Kidney (tissue), 13 donors: ENCODE measurements at regions not wholly inside any gene's neighbourhood (a gene's known extent, or its start where the extent isn't known, plus 50 kb on each side); places are given as distances from the start of the nearest gene placed in this dataset.

Source experiments
- DNase-seq, 5 donors: peaks; one replicate each; pipeline ENCODE4 v3.0.0-alpha.2; 2013 to 2020
- FAIRE-seq: peaks from 2 replicates; lab custom pipeline; 2012; peaks lifted over from hg19 to GRCh38; lab: Jason Lieb, UNC
- H3K27ac ChIP-seq, 2 donors: one replicate each; pipeline ENCODE4 v1.7.0; 2013; ENCODE audit warnings: low read depth in 2 of 2, low read length in 2 of 2, inconsistent platforms in 1 of 2
- H3K27me3 ChIP-seq: one replicate; pipeline ENCODE4 v1.7.1; 2013; ENCODE audit warnings: low read length, inconsistent platforms; ENCODE audit not compliant: control insufficient read depth, insufficient read depth
- H3K36me3 ChIP-seq, 3 donors: one replicate each; pipeline versions ENCODE4 v1.7.0 to v1.7.1; 2013; ENCODE audit warnings: low read length in 3 of 3, control low read depth in 1 of 3, inconsistent platforms in 1 of 3; ENCODE audit not compliant: insufficient read depth in 3 of 3, control insufficient read depth in 2 of 3
- H3K4me1 ChIP-seq, 3 donors: one replicate each; pipeline versions ENCODE4 v1.7.0 to v1.7.1; 2013; ENCODE audit warnings: low read length in 3 of 3, inconsistent platforms in 1 of 3, low read depth in 1 of 3; ENCODE audit not compliant: control insufficient read depth in 2 of 3, insufficient read depth in 2 of 3
- H3K4me3 ChIP-seq, 3 donors: one replicate each; pipeline versions ENCODE4 v1.7.0 to v1.8.1; 2013; ENCODE audit warnings: low read length in 3 of 3, control low read depth in 1 of 3, inconsistent platforms in 1 of 3
- H3K9ac ChIP-seq, 3 donors: one replicate each; pipeline versions ENCODE4 v1.7.0 to v1.7.1; 2013; ENCODE audit warnings: low read length in 3 of 3, control low read depth in 1 of 3, inconsistent platforms in 1 of 3
- H3K9me3 ChIP-seq, 3 donors: one replicate each; pipeline versions ENCODE4 v1.7.0 to v1.7.1; 2013; ENCODE audit warnings: low read length in 3 of 3, control low read depth in 1 of 3, inconsistent platforms in 1 of 3; ENCODE audit not compliant: control insufficient read depth in 2 of 3, insufficient read depth in 1 of 3
- intact Hi-C: fragments of 100-400 bp; cut with DNase I; formaldehyde crosslinking; loops from one replicate; pipeline ENCODE4 v1.11.1; 2022
- TF ChIP-seq, protein P1 (sequence below): IDR thresholded peaks from 3 replicates; pipeline ENCODE4 v1.5.1; 2012; ENCODE audit warnings: mild to moderate bottlenecking, moderate library complexity, borderline replicate concordance; ENCODE audit not compliant: insufficient read depth; ENCODE audit errors: extremely low read depth
- donor health status: control.
- donor health status: control.
- donor health status: control.
- donor health status: control.
- donor health status: control.
- donor health status: DM: yes; HTN: yes; CAD: no.
- donor health status: Normal renal cell carcinoma (clear cell type).

DNA sequence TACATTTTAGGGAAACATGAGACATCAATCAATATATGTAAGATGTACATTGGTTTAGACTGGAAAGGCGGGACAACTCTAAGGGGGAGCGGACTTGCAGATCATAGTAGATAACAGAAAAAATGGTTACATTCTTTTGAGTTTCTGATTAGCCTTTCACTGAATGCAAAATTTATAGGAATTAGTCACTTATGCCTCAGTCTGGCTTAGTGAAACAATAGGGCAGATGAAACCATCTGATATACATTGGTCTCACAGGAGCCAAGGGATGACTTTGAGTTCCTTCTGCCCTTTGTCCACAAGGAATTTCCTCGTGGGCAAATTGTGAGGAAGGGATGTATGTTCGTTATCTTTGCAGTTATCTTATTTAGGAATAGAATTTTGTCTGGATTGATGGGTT lies 128.2 kb downstream of the ARSF start:
- Histone ChIP-seq H3K4me1 (no peaks in the 10 kb centered on the region), H3K9me3 (no peaks in the 10 kb centered on the region), H3K4me3 (no peak overlapping the region), H3K9ac (no peak overlapping the region), H3K36me3 (no peaks in the 10 kb centered on the region), H3K27me3 (no peaks in the 10 kb centered on the region), H3K27ac (no peak overlapping the region)
- DNase-seq (no peak), FAIRE-seq (no peak)
- intact Hi-C loops, result no loop called here
- TF ChIP-seq, protein P1, sequence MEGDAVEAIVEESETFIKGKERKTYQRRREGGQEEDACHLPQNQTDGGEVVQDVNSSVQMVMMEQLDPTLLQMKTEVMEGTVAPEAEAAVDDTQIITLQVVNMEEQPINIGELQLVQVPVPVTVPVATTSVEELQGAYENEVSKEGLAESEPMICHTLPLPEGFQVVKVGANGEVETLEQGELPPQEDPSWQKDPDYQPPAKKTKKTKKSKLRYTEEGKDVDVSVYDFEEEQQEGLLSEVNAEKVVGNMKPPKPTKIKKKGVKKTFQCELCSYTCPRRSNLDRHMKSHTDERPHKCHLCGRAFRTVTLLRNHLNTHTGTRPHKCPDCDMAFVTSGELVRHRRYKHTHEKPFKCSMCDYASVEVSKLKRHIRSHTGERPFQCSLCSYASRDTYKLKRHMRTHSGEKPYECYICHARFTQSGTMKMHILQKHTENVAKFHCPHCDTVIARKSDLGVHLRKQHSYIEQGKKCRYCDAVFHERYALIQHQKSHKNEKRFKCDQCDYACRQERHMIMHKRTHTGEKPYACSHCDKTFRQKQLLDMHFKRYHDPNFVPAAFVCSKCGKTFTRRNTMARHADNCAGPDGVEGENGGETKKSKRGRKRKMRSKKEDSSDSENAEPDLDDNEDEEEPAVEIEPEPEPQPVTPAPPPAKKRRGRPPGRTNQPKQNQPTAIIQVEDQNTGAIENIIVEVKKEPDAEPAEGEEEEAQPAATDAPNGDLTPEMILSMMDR, result no peak

DNA sequence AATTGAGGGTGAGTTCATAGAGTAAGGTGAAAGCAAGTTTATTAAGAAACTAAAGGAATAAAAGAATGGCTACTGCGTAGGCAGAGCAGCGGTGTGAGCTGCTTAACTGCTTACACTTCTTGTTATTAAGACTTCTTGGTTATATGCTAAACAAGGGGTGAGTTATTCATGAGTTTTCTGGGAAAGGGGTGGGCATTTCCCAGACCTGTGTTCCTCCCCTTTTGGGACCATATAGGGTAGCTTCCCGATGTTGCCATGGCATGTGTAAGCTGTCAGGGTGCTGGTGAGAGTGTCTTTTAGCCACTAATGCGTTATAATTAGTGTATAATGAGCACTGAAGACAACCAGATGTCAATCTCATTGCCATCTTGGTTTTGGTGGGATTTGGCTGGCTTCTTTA lies 126.5 kb downstream of the ARSF start:
- no peaks in the 10 kb centered on the region for H3K36me3 ChIP-seq
- H3K4me1 ChIP-seq, result no peaks in the 10 kb centered on the region
- no peak for FAIRE-seq
- no peak overlapping the region for H3K27ac ChIP-seq
- H3K27me3 ChIP-seq, result no peaks in the 10 kb centered on the region
- no peaks in the 10 kb centered on the region for H3K9me3 ChIP-seq
- no peak overlapping the region for H3K9ac ChIP-seq
- intact Hi-C loops, result no loop called here
- DNase-seq, result no peak
- no peak overlapping the region for H3K4me3 ChIP-seq
- TF ChIP-seq, protein P1, result no peak

DNA sequence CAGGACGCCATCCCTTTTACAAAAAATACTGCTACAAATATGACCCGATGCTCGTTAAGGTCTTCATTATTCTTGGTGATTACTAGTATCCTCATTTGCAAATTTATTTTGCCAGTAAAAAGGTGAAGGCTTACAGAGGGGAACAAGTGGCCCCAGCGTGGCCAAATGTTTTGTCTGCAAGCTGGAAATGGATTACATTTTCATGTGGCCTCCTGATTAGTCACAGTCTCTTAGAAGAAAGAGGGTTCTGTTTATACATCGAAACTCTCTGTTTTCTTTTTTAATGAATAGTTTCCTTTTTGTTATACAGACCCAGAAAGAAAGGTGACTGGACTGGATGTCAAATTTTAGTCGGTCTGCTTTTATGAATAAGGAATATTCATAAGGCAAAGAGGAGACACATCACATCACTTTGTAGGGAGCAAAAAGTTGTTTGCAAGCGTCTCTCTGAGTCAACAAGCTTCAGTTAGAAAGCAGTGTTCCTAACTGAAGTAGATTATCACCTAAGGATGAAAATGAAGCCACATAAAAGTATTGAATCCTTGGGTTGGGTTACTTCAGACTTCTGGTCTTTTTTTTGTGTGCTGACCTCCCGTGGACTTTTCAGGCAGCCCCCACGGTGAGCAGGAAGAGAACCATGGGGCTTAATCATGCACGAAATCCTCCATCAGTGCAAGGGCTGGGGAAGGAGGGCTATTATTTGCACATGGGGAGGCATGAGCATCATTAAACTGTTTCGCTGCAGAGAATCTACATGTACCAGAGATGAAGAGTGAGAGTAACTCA lies 125.6 kb downstream of the ARSF start:
- Histone ChIP-seq H3K4me3 (no peak overlapping the region), H3K36me3 (no peaks in the 10 kb centered on the region), H3K9ac (no peak overlapping the region), H3K4me1 (no peaks in the 10 kb centered on the region), H3K27me3 (no peaks in the 10 kb centered on the region), H3K27ac (no peak overlapping the region), H3K9me3 (no peaks in the 10 kb centered on the region)
- intact Hi-C loops, result no loop called here
- FAIRE-seq (no peak), DNase-seq (peak in 1 of 5 donors; percentile 17)
- TF ChIP-seq, protein P1, result no peak

DNA sequence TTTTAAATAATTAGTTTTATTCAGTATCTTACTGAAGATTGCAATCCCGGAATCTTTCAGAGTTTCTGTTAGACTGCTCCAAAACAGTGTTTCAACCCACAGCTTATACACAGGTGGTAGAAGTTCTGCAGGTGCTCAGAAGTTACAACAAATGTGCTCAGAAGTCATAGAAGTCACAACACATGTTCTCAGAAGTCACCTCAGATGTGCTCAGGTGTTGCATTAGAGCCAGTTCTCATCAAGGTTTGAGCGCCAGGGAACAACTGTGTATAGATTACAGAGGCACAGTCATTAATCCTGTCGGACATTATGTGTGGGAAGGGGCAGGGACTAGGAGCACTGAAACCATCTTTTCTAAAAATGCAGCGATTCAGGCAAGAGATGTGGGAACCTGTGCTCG lies 124.5 kb downstream of the ARSF start:
- TF ChIP-seq, protein P1, result no peak
- no peak for FAIRE-seq
- Histone ChIP-seq H3K9ac (no peak overlapping the region), H3K27ac (no peak overlapping the region), H3K9me3 (no peaks in the 10 kb centered on the region), H3K27me3 (no peaks in the 10 kb centered on the region), H3K4me3 (no peak overlapping the region), H3K4me1 (no peaks in the 10 kb centered on the region), H3K36me3 (no peaks in the 10 kb centered on the region)
- intact Hi-C loops, result no loop called here
- DNase-seq, result no peak
